ENCODE measurements at regions not wholly inside any gene's neighbourhood (a gene's known extent, or its start where the extent isn't known, plus 50 kb on each side); places are given as distances from the start of the nearest gene placed in this dataset.

DNA sequence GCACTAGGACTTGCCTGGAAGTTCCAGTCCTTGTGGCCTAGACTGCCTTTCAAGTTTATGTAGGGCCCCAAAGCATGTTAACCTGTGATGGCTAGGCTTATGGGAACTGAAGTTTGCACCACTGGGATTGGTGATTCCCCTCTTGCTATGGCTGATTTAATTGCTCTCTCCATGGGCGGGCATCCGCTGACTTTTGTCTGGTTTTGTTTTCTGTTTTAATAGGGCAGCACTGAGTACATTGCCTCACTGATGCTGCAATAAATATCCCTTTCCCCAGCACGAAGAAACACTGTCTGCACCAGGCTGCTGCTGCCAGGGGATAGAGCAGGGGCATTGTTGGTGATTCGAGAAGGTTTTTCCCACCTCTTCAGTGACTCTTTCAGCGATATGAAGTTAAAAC, 73.3 kb upstream of the PDE4B start:
- no peaks in the 10 kb centered on the region for H3F3A ChIP-seq (ENCODE audit: insufficient read depth)
- no peak overlapping the region for H3K4me2 ChIP-seq (ENCODE audit: unreplicated experiment)
- no peaks in the 10 kb centered on the region for H3K36me3 ChIP-seq (ENCODE audit: low read depth)
- TF ChIP-seq EZH2phosphoT487 (IDR thresholded peaks at IDR 0.05; ENCODE audit: insufficient read depth, low read depth) (no peak), EZH2 (IDR thresholded peaks at IDR 0.05; ENCODE audit: insufficient read depth, poor library complexity, severe bottlenecking) (no peak)
- WGBS, 2 experiments (ENCODE audit: low coverage in 1 of 2, low lambda C conversion rate in 2 of 2, missing lambda C conversion rate in 2 of 2) = 67 to 68% methylated on average over 5 of the region's 5 CpGs
- H3K9ac ChIP-seq = no peak overlapping the region
- H3K9me2 ChIP-seq (ENCODE audit: insufficient read depth) = no peaks in the 10 kb centered on the region
- H4K20me1 ChIP-seq (ENCODE audit: insufficient read depth) = no peaks in the 10 kb centered on the region
- no peak for DNase-seq
- no peaks in the 10 kb centered on the region for H3K9me3 ChIP-seq (ENCODE audit: low read depth)
- no peaks in the 10 kb centered on the region for H3K4me1 ChIP-seq (ENCODE audit: insufficient read depth)
- no peak overlapping the region for H3K4me3 ChIP-seq
- H3K27ac ChIP-seq = no peak overlapping the region
- in situ Hi-C loops (cut with MboI) = loop anchor here (10.0 kb wide), 2 partner anchors 225 to 525 kb away; no protein-coding TSS in a partner anchor
- H3K27me3 ChIP-seq (replicated peaks; ENCODE audit: insufficient read depth) = no peaks in the 10 kb centered on the region
- no peaks in the 10 kb centered on the region for H3K79me2 ChIP-seq (ENCODE audit: insufficient read depth)
- H2AFZ ChIP-seq = no peak overlapping the region

DNA sequence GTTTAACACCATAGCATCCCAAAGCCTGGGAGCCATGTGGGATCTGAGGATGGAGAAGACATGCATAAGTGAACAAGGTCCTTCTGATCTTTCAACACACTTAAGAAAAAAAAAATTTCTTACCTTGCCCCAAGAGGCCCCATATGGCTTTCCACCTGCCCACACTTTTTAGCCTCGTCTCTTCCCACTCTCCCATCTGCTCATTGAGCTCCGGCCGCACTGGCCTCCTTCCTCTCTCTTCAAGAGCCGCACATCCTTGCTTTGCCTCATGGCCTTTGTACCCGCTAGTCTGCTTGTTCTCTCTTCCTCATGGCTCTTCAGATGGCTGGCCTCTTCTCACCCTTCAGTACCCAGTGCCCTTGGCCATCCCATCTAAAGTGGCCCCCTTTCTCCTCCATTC, 70.2 kb upstream of the PDE4B start:
- Histone ChIP-seq H3K4me1 (ENCODE audit: insufficient read depth) (no peaks in the 10 kb centered on the region), H3K9ac (no peak overlapping the region), H3K27ac (no peak overlapping the region), H3K27me3 (replicated peaks; ENCODE audit: insufficient read depth) (no peaks in the 10 kb centered on the region), H3F3A (ENCODE audit: insufficient read depth) (no peaks in the 10 kb centered on the region), H3K36me3 (ENCODE audit: low read depth) (no peaks in the 10 kb centered on the region), H2AFZ (no peak overlapping the region), H3K4me2 (ENCODE audit: unreplicated experiment) (no peak overlapping the region), H3K79me2 (ENCODE audit: insufficient read depth) (no peaks in the 10 kb centered on the region), H4K20me1 (ENCODE audit: insufficient read depth) (no peaks in the 10 kb centered on the region), H3K4me3 (no peak overlapping the region), H3K9me2 (ENCODE audit: insufficient read depth) (no peaks in the 10 kb centered on the region), H3K9me3 (ENCODE audit: low read depth) (no peaks in the 10 kb centered on the region)
- no peak for DNase-seq
- 79 to 82% methylated on average over 5 of the region's 5 CpGs for WGBS, 2 experiments (ENCODE audit: low coverage in 1 of 2, low lambda C conversion rate in 2 of 2, missing lambda C conversion rate in 2 of 2)
- in situ Hi-C loops (cut with MboI) = no loop called here
- TF ChIP-seq EZH2phosphoT487 (IDR thresholded peaks at IDR 0.05; ENCODE audit: insufficient read depth, low read depth) (no peak), EZH2 (IDR thresholded peaks at IDR 0.05; ENCODE audit: insufficient read depth, poor library complexity, severe bottlenecking) (no peak)

DNA sequence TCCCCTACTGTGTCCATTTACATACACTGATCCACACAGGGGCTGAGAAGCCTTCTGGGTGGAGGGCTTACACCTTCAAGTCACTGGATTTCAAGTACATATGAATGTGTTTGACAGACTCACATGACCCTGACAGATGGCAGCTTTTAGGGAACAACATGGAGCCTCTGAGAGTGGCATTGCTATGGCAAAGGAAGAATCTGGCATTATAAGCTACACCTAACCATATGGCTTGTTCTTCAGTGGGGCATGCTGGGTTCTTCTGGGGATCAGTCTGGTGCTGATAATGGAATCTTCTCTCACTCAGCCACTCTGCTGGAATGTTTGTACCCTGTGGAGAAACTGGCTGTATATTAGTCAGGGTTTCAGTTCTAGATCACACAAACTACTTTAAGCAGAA, 68.5 kb upstream of the PDE4B start:
- Histone ChIP-seq H3K9me3 (ENCODE audit: low read depth) (no peaks in the 10 kb centered on the region), H3K9me2 (ENCODE audit: insufficient read depth) (no peaks in the 10 kb centered on the region), H3F3A (ENCODE audit: insufficient read depth) (no peaks in the 10 kb centered on the region), H3K4me2 (ENCODE audit: unreplicated experiment) (no peak overlapping the region), H4K20me1 (ENCODE audit: insufficient read depth) (no peaks in the 10 kb centered on the region), H3K4me1 (ENCODE audit: insufficient read depth) (no peaks in the 10 kb centered on the region), H3K36me3 (ENCODE audit: low read depth) (no peaks in the 10 kb centered on the region), H3K79me2 (ENCODE audit: insufficient read depth) (no peaks in the 10 kb centered on the region), H3K9ac (no peak overlapping the region), H3K27ac (no peak overlapping the region), H3K4me3 (no peak overlapping the region), H3K27me3 (replicated peaks; ENCODE audit: insufficient read depth) (no peaks in the 10 kb centered on the region), H2AFZ (no peak overlapping the region)
- in situ Hi-C loops (cut with MboI) = no loop called here
- TF ChIP-seq EZH2phosphoT487 (IDR thresholded peaks at IDR 0.05; ENCODE audit: insufficient read depth, low read depth) = no peak
- no peak for TF ChIP-seq EZH2 (IDR thresholded peaks at IDR 0.05; ENCODE audit: insufficient read depth, poor library complexity, severe bottlenecking)
- DNase-seq = no peak

DNA sequence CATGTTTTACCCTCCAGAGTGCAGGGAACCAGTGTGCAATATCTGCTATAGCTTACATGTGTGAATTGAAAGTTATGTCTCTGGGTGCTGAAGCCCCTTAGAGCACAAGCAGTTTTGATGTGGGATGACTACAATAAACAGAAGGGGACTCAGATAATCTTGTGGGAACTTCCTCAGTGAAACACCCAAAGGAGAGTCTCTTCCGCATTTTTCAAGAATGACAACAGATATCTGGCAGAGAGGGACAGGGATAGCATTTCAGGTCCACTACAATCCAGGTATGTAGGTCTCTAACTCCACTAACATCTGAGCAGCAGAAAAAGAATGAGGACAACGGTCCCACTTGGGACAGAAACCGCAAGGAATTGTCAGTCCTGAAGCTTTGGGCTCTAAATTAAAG, 67.6 kb upstream of the PDE4B start:
- H4K20me1 ChIP-seq (ENCODE audit: insufficient read depth) = no peaks in the 10 kb centered on the region
- no peaks in the 10 kb centered on the region for H3K36me3 ChIP-seq (ENCODE audit: low read depth)
- H3K79me2 ChIP-seq (ENCODE audit: insufficient read depth) = no peaks in the 10 kb centered on the region
- no peak overlapping the region for H3K9ac ChIP-seq
- H3K4me3 ChIP-seq = no peak overlapping the region
- no peaks in the 10 kb centered on the region for H3K27me3 ChIP-seq (replicated peaks; ENCODE audit: insufficient read depth)
- H3K27ac ChIP-seq = no peak overlapping the region
- no peaks in the 10 kb centered on the region for H3K9me2 ChIP-seq (ENCODE audit: insufficient read depth)
- DNase-seq = no peak
- H3K4me2 ChIP-seq (ENCODE audit: unreplicated experiment) = no peak overlapping the region
- no peaks in the 10 kb centered on the region for H3K4me1 ChIP-seq (ENCODE audit: insufficient read depth)
- WGBS, 2 experiments (ENCODE audit: low coverage in 1 of 2, low lambda C conversion rate in 2 of 2, missing lambda C conversion rate in 2 of 2) = 76 to 82% methylated on average over 3 of the region's 3 CpGs
- no peak overlapping the region for H2AFZ ChIP-seq
- H3F3A ChIP-seq (ENCODE audit: insufficient read depth) = no peaks in the 10 kb centered on the region
- no peak for TF ChIP-seq EZH2phosphoT487 (IDR thresholded peaks at IDR 0.05; ENCODE audit: insufficient read depth, low read depth)
- TF ChIP-seq EZH2 (IDR thresholded peaks at IDR 0.05; ENCODE audit: insufficient read depth, poor library complexity, severe bottlenecking) = no peak
- H3K9me3 ChIP-seq (ENCODE audit: low read depth) = no peaks in the 10 kb centered on the region
- in situ Hi-C loops (cut with MboI) = no loop called here

DNA sequence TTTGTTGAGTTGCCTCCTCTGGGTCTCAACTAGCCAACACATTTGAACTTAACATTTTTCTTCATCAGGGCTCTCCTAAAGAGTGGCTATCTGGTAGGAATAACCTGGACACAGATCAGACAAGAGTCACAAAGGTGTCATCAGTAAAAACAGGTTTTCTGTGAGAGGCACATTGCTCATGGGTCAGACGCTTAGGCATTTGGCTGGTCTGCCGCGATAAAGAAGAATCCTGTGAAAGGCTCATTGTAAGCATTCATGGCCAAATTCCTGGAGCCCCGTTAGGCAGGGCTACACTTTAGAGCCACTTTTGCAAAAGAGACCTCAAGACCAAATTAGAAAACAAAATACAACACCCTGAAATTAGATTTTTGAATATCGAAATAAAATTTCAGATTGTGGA, 64.2 kb upstream of the PDE4B start:
- H3K36me3 ChIP-seq (ENCODE audit: low read depth) = no peaks in the 10 kb centered on the region
- no peak for TF ChIP-seq EZH2 (IDR thresholded peaks at IDR 0.05; ENCODE audit: insufficient read depth, poor library complexity, severe bottlenecking)
- TF ChIP-seq EZH2phosphoT487 (IDR thresholded peaks at IDR 0.05; ENCODE audit: insufficient read depth, low read depth) = no peak

More for the DNA sequence above, 64.2 kb upstream of the PDE4B start:
- Histone ChIP-seq H3F3A (ENCODE audit: insufficient read depth) (no peaks in the 10 kb centered on the region), H4K20me1 (ENCODE audit: insufficient read depth) (no peaks in the 10 kb centered on the region), H3K9me2 (ENCODE audit: insufficient read depth) (no peaks in the 10 kb centered on the region), H3K9ac (no peak overlapping the region), H3K27me3 (replicated peaks; ENCODE audit: insufficient read depth) (no peaks in the 10 kb centered on the region), H3K27ac (no peak overlapping the region), H3K9me3 (ENCODE audit: low read depth) (no peaks in the 10 kb centered on the region), H3K4me1 (ENCODE audit: insufficient read depth) (no peaks in the 10 kb centered on the region), H2AFZ (no peak overlapping the region), H3K4me2 (ENCODE audit: unreplicated experiment) (no peak overlapping the region), H3K4me3 (no peak overlapping the region), H3K79me2 (ENCODE audit: insufficient read depth) (no peaks in the 10 kb centered on the region)
- in situ Hi-C loops (cut with MboI) = no loop called here
- WGBS, 2 experiments (ENCODE audit: low coverage in 1 of 2, low lambda C conversion rate in 2 of 2, missing lambda C conversion rate in 2 of 2) = 73 to 74% methylated on average over 5 of the region's 5 CpGs
- no peak for DNase-seq

All from GM23248 (cell line).